Left lung (tissue), 4 donors: ENCODE measurements at regions not wholly inside any gene's neighbourhood (a gene's known extent, or its start where the extent isn't known, plus 50 kb on each side); places are given as distances from the start of the nearest gene placed in this dataset.
"Not testable (repeated sequence)": the region's sequence is repeated elsewhere in the genome, so short reads cannot be mapped to it uniquely, and the experiment has no call there.

Experiments
- ATAC-seq: fragments of 200-7000 bp; cut with Tn5 transposase; one replicate; pipeline ENCODE4 v1.9.1; 2020; ENCODE audit warnings: moderate library complexity
- DNase-seq, 4 donors: peaks; one replicate each; pipeline ENCODE4 v3.0.0-alpha.2; 2013 to 2020
- H3K27ac ChIP-seq, 2 donors: fragments of 200-600 bp; sonication (generic) in 1 of 2; one replicate each; pipeline versions ENCODE4 v1.5.0 to v1.8.0; 2020 to 2021
- H3K27me3 ChIP-seq, 2 donors: fragments of 200-600 bp; sonication (generic) in 1 of 2; one replicate each; pipeline versions ENCODE4 v1.5.0 to v1.8.0; 2020 to 2021
- H3K36me3 ChIP-seq, 2 donors: fragments of 200-600 bp; sonication (generic) in 1 of 2; one replicate each; pipeline versions ENCODE4 v1.5.0 to v1.8.0; 2020 to 2021
- H3K4me1 ChIP-seq, 2 donors: fragments of 200-600 bp; one replicate each; pipeline ENCODE4 v1.8.0; 2021
- H3K4me3 ChIP-seq, 2 donors: fragments of 200-600 bp; sonication (generic) in 1 of 2; one replicate each; pipeline versions ENCODE4 v1.5.0 to v1.8.0; 2020 to 2021; ENCODE audit warnings: mild to moderate bottlenecking in 1 of 2
- H3K9me3 ChIP-seq, 2 donors: fragments of 200-600 bp; sonication (generic) in 1 of 2; one replicate each; pipeline versions ENCODE4 v1.5.0 to v1.8.0; 2020 to 2021
- intact Hi-C, 2 donors: fragments of 100-400 bp; cut with DNase I; formaldehyde crosslinking; loops; one replicate each; pipeline versions ENCODE4 v1.11.2 to v1.14.2; 2022
- TF ChIP-seq, protein P1 (sequence below), 2 donors: fragments of 200-600 bp; sonication (generic) in 1 of 2; IDR thresholded peaks; one replicate each; pipeline versions ENCODE4 v1.5.0 to v1.8.0; 2021; ENCODE audit warnings: antibody characterized with exemption in 2 of 2
- donor health status: DM: no; HTN: yes; CAD: no.
- donor health status: DM: no; HTN: no; CAD: no.

DNA sequence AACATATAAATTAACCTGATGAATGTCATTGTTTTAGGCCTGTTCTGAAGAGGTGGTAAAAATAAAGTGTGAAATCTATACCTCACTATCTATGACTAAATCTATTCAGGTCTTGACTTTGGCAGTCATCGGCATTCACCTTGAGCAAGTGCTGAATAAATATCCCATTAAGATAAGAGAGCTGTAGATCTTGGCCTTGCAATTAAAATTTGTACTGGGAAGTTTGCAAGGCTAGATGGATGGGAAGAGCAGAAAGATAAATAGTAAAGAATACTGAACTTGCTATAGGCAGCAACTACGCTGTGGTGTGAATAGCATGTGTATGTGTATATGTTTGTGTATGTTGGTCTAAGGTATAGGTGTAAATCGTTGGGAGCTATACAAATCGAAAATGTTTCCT, 325.9 kb upstream of the PRICKLE1 start:
- H3K27me3 ChIP-seq = no peaks in the 10 kb centered on the region
- intact Hi-C loops = no loop called here
- no peak overlapping the region for H3K27ac ChIP-seq
- no peaks in the 10 kb centered on the region for H3K36me3 ChIP-seq
- no peak overlapping the region for H3K4me3 ChIP-seq
- DNase-seq (no peak), ATAC-seq (no peak)
- TF ChIP-seq, protein P1, sequence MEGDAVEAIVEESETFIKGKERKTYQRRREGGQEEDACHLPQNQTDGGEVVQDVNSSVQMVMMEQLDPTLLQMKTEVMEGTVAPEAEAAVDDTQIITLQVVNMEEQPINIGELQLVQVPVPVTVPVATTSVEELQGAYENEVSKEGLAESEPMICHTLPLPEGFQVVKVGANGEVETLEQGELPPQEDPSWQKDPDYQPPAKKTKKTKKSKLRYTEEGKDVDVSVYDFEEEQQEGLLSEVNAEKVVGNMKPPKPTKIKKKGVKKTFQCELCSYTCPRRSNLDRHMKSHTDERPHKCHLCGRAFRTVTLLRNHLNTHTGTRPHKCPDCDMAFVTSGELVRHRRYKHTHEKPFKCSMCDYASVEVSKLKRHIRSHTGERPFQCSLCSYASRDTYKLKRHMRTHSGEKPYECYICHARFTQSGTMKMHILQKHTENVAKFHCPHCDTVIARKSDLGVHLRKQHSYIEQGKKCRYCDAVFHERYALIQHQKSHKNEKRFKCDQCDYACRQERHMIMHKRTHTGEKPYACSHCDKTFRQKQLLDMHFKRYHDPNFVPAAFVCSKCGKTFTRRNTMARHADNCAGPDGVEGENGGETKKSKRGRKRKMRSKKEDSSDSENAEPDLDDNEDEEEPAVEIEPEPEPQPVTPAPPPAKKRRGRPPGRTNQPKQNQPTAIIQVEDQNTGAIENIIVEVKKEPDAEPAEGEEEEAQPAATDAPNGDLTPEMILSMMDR (IDR thresholded peaks at IDR 0.05) = no peak
- H3K9me3 ChIP-seq = peaks cover 0 to 6% of the 10 kb centered on the region in 2 donors
- no peaks in the 10 kb centered on the region for H3K4me1 ChIP-seq

DNA sequence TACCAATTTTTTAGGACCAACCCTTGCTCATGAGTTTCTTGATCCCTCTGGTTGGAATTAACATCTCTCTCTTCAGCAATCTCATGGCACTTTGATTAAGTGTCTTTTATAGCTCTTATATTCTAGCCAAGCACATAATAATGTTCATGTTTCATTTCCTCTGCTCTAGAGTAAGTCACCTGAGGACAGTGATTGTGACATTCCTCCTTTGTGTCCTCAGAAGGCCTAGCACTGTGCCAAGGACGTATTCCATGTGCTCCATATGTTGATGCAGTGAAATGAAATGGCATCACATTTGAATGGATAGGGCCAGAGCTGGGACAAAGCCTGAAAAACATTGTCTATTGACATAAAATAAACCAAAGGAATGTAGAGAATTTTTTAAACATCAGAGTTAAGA, 322.8 kb upstream of the PRICKLE1 start:
- TF ChIP-seq, protein P1 (IDR thresholded peaks at IDR 0.05) = no peak
- ATAC-seq = no peak
- Histone ChIP-seq H3K4me1 (no peaks in the 10 kb centered on the region), H3K9me3 (peaks cover 0 to 14% of the 10 kb centered on the region in 2 donors), H3K27me3 (no peaks in the 10 kb centered on the region), H3K4me3 (no peak overlapping the region), H3K36me3 (no peaks in the 10 kb centered on the region), H3K27ac (no peak overlapping the region)
- DNase-seq = no peak
- intact Hi-C loops = no loop called here

DNA sequence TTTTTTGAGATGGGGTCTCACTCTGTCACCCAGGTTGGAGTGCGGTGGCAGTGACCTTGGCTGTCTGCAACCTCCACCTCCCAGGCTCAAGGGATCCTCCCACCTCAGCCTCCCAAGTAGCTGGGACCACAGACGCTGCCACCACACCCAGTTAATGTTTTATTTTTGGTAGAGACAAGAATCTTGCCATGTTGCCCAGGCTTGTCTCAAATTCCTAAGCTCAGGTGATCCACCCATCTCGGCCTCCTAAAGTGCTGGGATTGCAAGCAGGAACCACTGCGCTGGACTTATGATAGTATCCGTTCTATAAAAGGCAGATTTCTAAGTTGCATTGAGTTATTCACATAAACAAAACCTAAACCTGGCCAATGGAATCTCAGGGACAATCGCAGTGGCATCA, 321.1 kb upstream of the PRICKLE1 start:
- DNase-seq (no peak), ATAC-seq (no peak)
- TF ChIP-seq, protein P1 (IDR thresholded peaks at IDR 0.05) = no peak

DNA sequence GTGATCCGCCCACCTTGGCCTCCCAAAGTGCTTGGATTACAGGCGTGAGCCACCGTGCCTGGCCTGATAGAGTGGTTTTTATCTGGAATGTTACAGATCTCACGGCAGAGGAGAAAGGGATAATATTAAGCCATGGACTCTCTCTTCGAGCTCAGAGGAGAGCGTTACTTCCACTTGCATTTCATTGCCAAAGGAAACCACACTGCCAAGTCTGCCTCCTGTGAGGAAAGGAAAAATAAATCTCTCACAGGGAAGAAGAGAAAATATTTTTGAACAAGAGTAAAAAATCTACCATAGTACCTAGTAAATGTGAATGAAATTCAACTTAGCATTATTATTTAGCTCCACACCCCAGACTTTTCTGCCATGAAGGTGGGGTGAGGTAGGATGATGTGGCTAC, 319.2 kb upstream of the PRICKLE1 start:
- H3K4me3 ChIP-seq = no peak overlapping the region
- TF ChIP-seq, protein P1 (IDR thresholded peaks at IDR 0.05) = no peak
- peaks cover 0 to 24% of the 10 kb centered on the region in 2 donors for H3K9me3 ChIP-seq
- no peaks in the 10 kb centered on the region for H3K4me1 ChIP-seq
- ATAC-seq (no peak), DNase-seq (no peak)
- no peaks in the 10 kb centered on the region for H3K27me3 ChIP-seq
- no peaks in the 10 kb centered on the region for H3K36me3 ChIP-seq
- no peak overlapping the region for H3K27ac ChIP-seq
- intact Hi-C loops = no loop called here

More for the DNA sequence above, 321.1 kb upstream of the PRICKLE1 start:
- no peak overlapping the region for H3K27ac ChIP-seq
- H3K9me3 ChIP-seq = peaks cover 0 to 21% of the 10 kb centered on the region in 2 donors
- intact Hi-C loops = no loop called here
- H3K36me3 ChIP-seq = no peaks in the 10 kb centered on the region
- H3K27me3 ChIP-seq = no peaks in the 10 kb centered on the region
- no peak overlapping the region for H3K4me3 ChIP-seq
- no peaks in the 10 kb centered on the region for H3K4me1 ChIP-seq

DNA sequence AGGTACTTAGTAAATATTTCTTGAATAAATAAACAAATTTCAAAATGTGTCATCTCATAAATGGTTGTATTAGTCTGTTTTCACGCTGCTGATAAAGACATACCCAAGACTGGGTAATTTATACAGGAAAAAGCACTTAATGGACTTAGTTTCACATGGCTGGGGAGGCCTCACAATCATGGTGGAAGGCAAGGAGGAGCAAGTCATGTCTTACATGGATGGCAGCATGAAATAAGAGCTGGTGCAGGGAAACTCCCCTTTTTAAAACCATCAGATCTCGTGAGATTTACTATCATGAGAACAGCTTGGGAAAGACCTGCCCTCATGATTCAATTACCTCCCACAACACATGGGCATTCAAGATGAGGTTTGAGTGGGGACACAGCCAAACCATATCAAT, 317.3 kb upstream of the PRICKLE1 start:
- H3K36me3 ChIP-seq, DNase-seq, H3K4me3 ChIP-seq, H3K27ac ChIP-seq, H3K27me3 ChIP-seq, ATAC-seq, intact Hi-C loops, H3K4me1 ChIP-seq: not testable (repeated sequence)
- H3K9me3 ChIP-seq = peaks cover 0 to 17% of the 10 kb centered on the region in 2 donors

DNA sequence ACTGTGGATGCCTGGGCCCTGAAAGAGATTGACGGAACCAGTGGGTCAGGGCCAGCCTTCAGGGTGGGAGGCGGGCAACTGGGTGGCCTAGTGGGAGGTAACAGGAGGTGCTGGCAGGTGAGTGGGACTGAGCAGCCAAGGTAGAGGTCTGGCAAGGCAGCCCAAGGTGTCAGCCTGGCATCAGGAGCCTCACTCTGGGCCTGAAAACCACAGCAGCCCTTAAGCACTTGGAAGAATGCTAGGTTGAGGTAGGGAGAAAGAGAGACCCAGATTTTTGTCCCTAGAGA, 315.8 kb upstream of the PRICKLE1 start:
- Histone ChIP-seq H3K27ac (no peak overlapping the region), H3K36me3 (no peaks in the 10 kb centered on the region), H3K4me3 (no peak overlapping the region), H3K27me3 (no peaks in the 10 kb centered on the region), H3K9me3 (peaks cover 0 to 17% of the 10 kb centered on the region in 2 donors), H3K4me1 (no peaks in the 10 kb centered on the region)
- DNase-seq (no peak), ATAC-seq (no peak)
- TF ChIP-seq, protein P1 (IDR thresholded peaks at IDR 0.05) = no peak
- intact Hi-C loops = no loop called here
